Epithelial cell of proximal tubule (primary cell): ENCODE measurements at regions not wholly inside any gene's neighbourhood (a gene's known extent, or its start where the extent isn't known, plus 50 kb on each side); places are given as distances from the start of the nearest gene placed in this dataset.
"Not testable (repeated sequence)": the region's sequence is repeated elsewhere in the genome, so short reads cannot be mapped to it uniquely, and the experiment has no call there.

ENCODE experiments used
- DNase-seq: peaks from one replicate; pipeline ENCODE4 v3.0.0-alpha.2; 2011; ENCODE audit warnings: low read depth
- H3K4me3 ChIP-seq: 2 replicates; pipeline ENCODE4 v1.5.1; 2011; ENCODE audit warnings: low read depth, mild to moderate bottlenecking, low read length
- CTCF ChIP-seq: conservative IDR thresholded peaks from 2 replicates; pipeline ENCODE4 v1.5.1; 2012; ENCODE audit warnings: low read depth, mild to moderate bottlenecking, low read length

GRCh38 chr20:48373555-48373934, 454.3 kb downstream of the PREX1 start:
- no peak for TF ChIP-seq CTCF
- no peak for DNase-seq
- no peak overlapping the region for H3K4me3 ChIP-seq

- DNase-seq = not testable (repeated sequence)
Measured at GRCh38 chr20:48372851-48373554, 454.8 kb downstream of the PREX1 start.

DNA sequence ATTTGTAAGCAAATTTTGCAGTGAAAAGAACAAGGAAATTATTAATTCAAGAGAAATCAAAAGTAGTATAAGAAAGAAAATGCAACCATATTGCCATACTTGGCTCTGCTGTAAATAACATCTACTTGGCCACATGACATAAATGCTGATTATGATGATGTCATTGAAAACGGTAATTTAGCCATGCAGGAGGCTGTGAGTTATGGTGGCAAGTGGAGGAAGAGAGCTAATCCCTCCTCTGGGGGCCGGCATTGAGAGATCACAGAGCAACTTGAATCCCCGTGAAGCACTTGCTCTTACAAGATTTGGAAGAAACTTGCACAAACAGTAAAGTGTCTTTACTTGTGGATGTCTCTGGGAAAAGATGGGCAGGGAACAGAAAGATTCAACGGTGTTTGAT, 456.6 kb downstream of the PREX1 start:
- no peak for TF ChIP-seq CTCF
- no peak for DNase-seq

More at GRCh38 chr20:48372851-48373554, 454.8 kb downstream of the PREX1 start:
- H3K4me3 ChIP-seq = not testable (repeated sequence)

GRCh38 chr20:48368580-48369021, 459.2 kb downstream of the PREX1 start:
- H3K4me3 ChIP-seq, DNase-seq: not testable (repeated sequence)

More for the DNA sequence above, 456.6 kb downstream of the PREX1 start:
- no peak overlapping the region for H3K4me3 ChIP-seq

DNA sequence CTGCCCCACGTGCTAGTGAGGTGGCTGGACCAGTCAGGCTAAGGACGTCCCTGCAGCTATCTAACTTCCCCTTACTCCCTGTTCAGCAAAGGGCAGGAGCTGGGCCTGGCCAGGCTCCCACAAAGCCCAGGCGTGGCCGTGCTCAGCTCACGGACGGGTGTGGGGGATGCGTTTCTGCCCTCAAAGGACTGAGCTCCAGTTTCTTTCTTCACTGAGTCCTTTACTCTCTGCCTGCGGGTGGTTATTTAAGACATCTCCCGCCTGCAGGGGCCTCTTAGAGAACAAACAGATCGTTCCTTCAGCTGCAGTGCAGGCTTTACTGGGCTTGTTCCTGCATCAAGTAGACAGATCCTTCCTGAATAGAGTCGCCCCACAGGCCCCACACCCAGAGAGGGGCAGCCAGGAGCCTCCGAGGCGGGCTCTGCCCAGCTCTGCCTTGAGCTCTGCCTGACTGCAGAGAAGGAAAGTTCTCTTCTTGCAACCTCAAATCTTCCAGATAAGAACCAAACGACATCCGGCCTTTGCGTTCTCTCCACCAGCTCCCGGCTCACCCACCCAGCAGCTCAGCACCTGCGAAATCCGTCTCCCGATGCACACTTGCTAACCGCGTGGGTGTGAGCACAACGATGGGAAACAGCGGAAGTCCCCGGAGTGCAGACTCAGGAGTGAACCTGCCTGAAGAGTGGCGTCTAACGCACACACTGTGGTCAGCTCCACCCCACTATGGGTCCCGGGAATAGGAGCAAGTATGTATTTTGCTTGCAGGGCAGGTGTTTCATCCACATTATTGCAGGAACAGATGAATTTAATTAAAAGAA, 460.0 kb downstream of the PREX1 start:
- H3K4me3 ChIP-seq, DNase-seq: not testable (repeated sequence)

GRCh38 chr20:48366230-48366629, 461.6 kb downstream of the PREX1 start:
- no peak for DNase-seq
- no peak overlapping the region for H3K4me3 ChIP-seq
- no peak for TF ChIP-seq CTCF

GRCh38 chr20:48364688-48365421, 462.9 kb downstream of the PREX1 start:
- DNase-seq = no peak
- TF ChIP-seq CTCF = no peak
- H3K4me3 ChIP-seq = no peak overlapping the region

GRCh38 chr20:48364055-48364454, 463.7 kb downstream of the PREX1 start:
- no peak for TF ChIP-seq CTCF
- H3K4me3 ChIP-seq = no peak overlapping the region
- DNase-seq = no peak
